ENCODE measurements at regions not wholly inside any gene's neighbourhood (a gene's known extent, or its start where the extent isn't known, plus 50 kb on each side); places are given as distances from the start of the nearest gene placed in this dataset.

DNA sequence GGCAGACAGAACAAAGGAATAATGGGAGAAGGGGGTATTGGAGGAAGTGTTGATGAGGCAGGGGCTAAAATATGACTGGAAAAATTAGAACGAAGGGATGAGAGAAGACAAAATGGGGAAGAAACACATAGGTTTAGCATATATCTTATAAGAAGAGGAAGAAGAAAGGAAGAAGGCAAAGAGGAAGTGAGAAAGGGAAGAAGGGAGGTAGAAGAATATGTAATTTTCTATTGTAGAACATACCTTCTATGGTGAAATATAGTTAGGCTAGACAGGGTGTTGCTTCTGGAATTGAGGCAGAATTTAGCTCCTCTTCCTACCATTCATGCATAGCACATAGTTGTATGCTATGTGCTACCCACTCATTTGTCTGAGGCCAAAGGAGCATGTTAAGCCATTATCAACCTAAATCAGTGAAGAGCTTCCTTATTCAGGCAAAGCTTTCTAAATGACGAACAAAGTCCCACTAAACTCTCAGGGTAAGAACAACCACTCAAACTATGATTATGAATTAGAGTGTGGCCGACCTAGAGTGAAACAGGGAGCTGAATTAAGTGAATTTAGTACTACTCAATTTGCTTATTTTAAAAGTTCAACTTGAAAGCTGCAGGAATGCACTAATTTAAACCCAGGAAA is 180.9 kb upstream of the GALNT5 start:
- FAIRE-seq: no peak

DNA sequence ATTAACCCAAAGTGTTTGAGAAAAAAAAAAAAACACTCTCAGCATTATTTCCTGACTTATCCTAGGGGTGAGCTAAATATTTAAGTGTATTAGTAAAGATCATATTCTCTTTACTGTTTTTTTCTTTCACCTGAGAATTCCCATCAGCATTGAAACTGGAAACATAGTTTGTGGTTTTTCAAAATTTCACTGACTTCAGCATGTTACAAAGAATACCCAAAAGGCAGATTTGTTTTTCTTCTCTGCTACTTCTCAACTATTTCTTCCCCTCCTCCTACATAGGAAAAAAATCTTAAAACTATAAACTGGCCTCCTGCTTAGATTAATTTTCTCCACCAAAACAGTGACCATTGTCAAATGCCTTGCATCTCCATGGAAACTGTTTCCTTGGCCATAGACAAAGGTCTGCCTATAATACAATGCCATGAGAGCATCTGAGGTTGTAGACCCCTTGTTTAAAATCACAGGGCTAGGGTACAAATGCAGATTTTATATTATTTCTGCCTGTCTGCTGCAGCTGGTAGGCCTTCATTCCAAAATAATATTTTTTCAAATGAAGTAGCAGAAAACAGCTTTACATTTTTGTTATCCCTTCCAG is 179.7 kb upstream of the GALNT5 start:
- FAIRE-seq: no peak

DNA sequence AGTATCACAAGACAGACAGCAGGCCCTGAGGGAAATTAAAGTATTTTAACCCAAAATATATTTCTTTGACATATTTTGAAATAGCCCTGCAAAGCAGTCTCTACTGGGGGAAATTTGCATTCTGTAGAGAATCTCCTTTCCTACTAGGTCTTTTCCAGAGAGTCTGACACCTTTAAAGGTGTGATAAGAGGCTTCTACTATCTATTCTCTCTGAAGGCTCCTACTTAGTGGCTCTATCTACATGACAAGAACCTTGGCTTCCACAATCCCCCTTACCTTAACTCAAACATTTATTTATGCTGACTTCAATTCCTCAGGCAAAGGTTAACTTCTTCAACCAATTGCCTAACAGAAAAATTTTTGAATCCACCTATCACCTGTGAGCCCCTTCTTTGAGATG is 174.6 kb upstream of the GALNT5 start:
- no peak for FAIRE-seq

DNA sequence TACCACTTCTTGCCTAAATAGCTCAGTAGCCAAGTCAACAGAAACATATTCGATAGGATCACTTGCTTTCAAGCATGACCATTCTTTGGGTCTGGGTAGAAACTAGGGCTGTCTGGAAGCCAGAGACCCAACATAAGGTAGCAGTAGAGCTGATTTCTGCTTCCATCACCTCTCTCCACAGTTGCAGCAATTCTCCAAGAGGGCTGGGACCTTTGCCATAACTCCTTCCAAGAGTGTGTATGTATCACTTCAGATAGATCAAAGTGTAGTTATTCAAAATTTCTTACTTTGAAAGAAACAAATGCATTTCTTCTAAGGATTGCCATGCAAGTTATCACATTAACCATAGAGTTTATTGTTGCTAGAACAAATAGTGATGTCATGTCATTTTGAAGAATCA is 172.0 kb upstream of the GALNT5 start:
- no peak for FAIRE-seq

DNA sequence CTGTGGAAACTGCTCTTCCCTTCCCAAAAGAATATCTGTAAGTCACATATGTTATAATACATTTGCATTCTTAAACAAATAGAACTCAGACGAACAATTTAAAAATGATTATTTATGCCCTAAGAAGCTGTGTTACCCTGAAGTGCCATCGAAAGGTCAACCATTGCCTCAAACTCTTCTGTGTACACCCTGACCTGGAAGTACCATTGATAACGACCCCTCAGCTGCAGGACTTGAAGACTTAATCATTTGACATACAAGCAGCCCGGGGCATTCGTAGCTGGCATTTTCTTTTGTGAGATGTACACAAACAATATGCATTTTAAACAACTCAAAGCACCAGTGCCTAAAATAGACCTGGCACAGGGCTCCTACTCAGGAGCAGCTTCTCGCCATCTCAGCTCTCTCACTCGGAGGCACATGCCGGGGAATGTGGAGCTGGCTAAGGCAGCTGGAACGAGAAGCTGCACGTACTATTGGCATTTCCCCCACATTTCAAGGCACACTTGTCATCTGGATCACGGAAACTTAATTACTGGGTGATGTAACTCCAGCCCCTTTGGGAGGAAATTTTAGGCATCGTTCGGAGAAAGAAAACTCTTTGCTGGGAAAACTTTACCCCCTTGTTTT is 170.0 kb upstream of the GALNT5 start:
- FAIRE-seq: no peak

DNA sequence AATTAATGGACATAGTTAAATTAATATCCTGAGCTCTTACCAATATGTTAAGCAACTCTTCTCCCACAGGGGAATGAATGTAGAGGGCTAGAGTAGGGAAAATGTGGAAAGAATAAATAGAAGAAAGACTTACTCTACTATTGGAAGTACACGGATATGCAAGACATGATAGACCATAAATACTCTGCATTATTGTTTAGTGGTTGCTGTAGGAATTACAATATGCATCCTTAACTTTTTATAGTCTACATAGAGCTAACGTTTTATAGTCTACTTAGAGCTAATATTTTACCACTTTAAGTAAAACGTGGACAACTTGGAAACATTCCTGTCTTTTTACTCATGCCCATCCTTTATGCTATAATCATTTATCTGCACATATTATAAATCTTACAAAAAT is 163.8 kb upstream of the GALNT5 start:
- FAIRE-seq: no peak

DNA sequence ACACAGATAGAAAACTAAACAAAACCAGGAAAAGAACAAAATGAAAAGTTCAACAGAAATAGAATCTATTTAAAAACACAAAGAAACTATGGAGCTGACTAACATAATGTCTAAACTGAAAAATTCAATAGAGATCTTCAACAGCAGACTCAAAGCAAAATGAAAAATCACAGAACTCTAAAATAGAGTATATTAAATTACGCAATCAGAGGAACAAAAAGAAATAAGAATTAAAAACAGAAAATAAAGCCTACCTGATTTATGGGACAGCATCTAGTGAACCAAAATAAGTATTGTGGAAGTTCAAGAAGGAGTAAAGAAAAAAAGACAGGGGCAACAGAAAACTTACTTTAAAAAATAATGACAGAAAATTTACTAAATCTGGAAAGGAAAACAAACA is 152.1 kb upstream of the GALNT5 start:
- FAIRE-seq: no peak

DNA sequence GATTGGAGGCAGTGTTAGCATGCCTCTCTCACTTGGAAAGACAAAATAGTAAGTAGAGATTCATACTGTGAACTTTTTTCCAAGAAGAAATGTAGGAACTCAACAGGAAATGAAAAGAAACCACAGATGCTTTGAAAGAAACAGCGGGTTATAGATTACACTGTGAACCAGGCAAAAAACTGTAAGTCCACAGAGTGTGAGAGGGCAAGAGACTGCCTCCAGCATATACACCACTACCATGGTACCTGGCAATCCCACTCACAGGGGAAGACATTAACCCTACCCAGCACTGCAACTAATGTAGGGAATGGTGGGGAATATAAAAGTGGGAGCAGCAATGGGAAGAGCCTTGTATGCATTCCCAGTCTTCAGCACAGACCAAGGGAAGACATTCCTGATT is 150.6 kb upstream of the GALNT5 start:
- no peak for FAIRE-seq

DNA sequence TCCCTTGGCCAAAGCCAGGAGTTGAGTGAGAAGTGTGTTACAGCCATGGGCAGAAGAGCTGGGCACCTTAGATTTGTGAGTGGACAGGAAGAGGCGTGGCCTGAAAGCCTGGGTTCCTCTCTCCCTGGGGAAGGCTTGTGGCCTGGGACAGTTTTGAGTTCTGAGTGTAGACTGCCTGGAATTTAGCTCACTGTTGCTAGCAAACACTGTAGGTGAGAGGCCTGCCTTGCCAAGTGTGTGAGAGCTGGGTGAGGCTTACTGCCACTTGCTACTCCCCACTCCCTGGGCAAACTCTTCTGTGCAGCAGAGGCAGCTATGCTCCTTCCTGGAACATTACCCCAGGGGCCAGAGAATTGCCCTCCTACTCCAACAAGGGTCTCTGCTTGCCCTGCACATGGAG is 150.0 kb upstream of the GALNT5 start:
- no peak for FAIRE-seq

DNA sequence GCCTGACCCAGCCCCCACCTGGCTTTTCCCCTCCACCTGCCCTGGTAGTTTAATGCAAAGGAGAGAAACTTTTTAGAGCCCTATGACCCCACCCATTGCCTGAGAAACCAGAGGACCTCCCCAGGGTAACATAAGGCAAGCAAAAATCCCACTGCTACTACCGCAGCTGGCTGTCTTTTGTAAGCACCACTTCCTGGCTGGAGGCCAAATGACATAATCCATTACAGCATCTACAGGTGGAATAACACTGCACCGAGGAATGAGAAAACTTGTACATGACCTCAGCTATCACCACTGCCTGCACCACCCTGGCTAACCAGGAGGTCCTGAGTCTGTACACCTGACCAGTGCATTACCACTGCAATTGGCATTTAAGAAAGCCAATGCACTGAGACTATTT is 149.6 kb upstream of the GALNT5 start:
- FAIRE-seq: no peak

DNA sequence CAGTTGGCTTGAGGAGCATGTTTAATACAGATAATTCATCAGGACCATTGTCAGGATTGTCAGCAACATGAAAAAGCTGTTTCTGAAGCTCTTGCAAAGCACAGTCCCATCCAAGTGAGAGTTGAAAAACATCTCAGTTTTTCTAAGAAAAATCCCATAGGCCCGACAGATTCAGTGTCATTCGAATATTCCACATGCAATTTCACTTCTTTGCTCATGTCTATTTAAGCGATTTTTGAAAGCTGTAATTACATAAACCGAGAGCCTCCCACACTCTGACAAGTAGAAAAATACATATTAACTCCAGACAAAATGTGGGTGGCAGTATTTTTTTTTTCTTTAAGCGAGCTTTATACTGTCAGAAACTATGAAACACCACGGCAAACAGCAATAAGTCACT is 134.7 kb upstream of the GALNT5 start:
- no peak for FAIRE-seq

DNA sequence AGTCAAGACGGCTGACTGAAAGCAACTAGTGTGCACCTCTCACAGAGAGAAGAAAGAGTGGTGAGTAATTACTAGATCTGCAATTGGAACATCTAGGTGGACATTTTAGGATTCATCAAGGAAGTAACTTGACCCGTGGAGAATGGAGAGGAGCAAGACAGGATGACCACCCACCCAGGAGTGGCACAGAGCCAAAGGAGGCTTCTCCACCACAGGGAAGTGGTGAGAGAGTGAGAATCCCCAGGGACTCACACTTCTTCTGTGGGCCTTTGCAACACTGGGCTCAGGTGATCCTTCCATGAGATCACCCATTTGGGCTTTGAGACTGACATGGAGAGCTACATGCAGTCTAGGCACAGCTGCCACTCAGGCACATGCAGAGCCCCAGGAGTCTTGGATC is 132.8 kb upstream of the GALNT5 start:
- FAIRE-seq: no peak

DNA sequence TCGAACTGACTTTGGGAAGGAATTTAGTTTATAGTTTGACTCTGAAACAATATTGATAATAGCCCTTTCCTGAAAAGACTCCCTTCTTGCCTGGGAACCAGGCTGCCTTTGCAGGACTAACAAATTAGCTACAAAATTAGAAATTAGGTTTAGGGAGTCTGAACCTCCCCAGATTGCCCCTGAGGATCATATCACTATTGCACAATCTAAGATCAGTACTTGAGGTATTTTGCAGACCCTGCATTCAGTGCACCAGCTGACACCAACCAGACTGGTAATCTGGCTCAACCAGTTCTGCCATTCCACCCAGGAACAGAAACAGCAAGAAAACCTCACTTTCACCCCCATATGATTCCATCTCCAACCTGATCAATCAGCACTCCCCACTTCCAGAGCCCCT is 131.8 kb upstream of the GALNT5 start:
- no peak for FAIRE-seq

DNA sequence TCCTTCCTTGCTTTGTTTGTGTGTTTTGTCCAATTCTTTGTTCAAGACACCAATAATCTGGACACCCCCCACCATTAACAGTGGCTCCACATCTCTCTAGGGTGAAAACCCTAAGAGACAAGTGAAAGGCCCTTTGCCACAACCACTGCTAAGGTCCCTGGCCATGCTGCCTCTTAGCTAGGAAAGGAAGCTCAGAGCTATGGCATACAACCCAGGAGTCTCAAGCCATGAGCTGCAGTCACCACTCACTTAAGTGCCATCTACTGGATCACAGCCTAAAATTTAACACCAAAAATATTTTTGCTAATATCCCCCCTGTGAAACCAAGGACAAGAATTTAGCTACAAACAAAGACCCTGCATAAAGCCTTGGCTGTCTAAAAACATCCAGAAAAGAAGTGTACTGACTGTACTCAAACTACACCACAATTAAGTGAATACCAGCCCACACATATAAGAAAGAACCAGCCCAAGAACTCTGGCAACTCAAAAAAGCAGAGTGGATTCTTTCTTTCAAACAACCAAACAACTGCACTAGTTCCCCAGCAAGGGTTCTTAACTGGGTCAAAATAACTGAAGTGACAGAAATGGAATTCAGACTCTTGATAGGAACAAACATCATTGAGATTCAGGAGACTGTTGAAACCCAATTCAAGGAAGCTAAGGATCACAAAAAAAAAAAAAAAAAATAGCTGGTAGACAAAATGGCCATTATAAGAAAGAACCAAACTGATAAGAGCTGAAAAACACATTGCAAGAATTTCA is 130.1 kb upstream of the GALNT5 start:
- FAIRE-seq: no peak

DNA sequence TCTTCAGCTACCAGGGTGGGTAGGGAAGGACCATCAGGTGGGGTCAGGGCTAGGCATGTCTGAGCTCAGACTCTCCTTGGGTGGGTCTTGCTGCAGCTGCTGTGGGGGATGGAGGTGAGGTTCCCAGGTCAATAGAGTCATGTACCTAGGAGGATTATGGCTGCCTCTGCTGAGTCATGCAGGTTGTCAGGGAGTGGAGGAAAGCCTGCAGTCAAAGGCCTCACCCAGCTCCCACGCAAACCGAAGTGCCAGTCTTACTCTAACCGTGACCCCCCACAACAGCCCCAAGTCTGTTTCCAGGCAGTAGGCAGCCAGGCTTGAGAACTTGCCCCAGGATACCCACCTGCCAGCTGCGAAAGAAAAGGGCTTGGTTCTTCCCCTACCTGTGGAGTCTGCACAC is 113.6 kb upstream of the GALNT5 start:
- no peak for FAIRE-seq

DNA sequence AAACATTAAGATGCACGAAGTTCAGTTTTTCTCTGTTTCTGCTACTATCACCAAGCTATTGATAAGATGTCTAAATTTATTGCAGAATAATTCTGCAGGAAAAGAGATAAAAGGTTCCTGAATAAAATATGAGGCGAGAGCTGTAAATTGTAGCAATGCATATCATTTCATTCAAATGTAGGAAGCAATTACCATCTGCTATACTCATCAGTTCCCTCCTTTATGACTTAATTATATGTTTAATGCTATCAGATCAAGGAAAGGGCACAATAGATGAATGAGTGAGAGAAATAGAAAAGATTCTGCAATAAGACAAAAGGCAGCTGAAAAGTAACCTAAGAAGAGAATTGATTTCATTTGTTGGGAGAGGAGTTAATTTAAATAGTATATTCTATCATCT is 108.2 kb upstream of the GALNT5 start:
- FAIRE-seq: no peak

DNA sequence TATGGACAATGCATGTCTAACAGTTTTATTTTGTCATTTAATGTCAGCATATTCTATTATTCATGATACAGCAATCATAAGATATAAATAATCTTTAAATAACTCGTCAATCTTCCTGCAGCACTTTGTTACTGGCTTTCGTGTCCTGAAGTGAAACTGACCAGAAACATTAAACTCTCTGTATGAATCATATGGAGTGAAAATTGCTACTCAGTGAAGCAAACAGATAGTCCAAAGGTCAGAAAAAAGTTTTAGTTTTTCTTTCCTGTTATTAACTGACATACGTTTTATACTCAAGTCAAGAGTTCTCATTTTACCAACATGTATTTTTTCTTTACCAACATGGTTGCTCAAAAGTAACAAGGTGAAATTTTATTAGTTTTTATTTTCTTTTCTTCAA is 106.8 kb upstream of the GALNT5 start:
- no peak for FAIRE-seq

DNA sequence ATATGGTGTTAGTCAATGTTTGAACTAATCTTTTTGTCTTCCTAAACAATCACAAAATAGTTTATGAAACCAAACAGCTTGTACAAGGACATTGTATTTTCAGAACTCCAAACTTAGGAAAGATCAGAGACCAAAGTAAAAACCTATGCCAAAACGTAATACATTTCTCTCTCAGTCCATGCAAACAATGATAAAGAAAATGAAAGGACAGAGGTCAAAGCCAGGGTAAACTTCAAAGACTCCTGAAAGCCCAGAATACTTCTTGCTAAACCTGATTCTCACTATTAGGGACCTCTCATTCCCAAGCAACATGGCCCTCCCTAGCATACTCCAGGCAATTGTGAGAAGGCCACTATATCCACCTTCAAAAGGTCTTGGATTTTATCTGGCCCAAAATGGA is 105.1 kb upstream of the GALNT5 start:
- no peak for FAIRE-seq

DNA sequence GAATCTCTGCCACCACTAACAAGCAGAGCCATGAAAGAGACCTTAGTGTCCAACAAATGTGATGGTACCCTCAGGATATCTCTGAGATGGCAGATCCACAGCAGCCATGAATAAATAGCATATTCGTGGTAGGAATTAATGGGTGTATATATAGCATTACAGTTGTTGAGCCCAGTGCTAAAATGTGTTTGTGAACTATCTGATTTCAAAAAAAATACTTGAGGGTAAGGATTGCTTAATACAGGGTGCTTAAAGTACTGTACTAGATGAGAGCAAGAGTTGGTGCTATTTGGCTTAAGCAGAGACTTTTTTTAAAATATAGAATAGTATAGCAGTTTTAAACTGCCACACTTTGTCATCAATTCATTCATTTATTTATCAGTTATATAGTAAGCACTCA is 101.5 kb upstream of the GALNT5 start:
- FAIRE-seq: no peak

DNA sequence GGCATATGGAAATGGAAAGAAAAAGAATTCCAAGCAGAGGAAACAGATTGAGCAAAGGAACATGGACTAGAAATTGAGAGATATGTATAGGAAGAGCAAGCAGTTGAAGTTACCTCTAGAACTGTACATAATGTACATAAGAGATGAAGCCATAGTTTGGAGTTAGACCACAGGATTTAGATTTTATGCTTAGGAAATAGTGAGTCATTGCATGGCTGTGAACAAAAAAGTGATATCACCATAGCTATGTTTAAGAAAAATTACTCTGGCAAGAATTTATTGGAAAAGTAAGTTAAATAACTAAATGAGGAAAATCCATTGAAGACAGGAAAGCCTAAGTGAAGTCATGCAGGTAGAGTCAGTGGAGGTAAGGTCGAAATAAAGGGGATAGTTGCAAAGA is 99.4 kb upstream of the GALNT5 start:
- no peak for FAIRE-seq

DNA sequence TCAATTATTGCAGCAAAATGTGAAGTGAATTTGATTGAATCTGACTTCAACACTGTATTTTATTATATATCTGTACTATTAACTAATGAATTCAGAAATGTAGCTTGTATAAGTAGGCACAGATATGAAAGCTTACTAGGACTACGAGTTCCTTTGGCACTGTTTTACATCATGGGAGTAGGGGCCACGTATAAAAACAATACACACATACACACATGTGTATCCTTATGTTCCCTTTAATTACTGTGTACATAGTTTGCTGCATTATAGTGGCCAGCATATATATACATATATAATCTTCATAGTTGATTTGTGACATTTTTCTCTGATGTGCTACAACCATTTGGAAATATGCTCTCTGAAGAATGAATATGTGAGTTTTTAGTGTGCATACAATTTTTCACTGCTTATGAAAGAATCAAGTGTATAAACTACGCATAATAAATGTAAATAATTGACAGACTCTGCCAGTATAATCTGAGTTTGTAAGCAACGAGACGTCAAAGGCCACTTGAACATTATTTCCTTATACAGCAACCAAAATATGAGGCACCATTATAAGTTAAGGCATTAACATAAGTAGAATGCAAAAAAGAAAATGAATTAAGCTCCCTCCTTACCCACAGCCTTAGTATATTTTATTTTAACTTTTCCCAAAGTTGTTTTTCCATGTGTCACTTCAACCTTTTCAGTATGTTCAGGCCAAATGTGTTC is 98.1 kb upstream of the GALNT5 start:
- FAIRE-seq: no peak

DNA sequence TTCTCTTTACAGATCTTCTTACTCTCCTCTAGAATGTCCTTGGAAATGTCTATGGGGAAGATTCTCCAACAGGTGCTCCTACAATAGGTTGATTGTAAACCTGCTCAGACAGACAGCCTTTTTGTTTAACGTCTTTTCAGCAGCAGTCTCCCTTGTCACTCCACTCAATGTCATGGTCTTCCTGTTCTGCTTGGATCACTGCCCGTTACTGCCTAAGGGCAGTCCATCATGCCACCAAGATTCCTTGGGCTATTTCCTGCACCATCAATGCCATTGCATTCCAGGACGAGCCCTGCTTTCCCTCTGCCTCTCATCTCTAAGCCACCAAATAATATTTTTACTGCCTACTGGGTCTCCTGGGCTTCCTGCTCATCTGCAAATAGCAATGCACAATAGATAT is 97.4 kb upstream of the GALNT5 start:
- no peak for FAIRE-seq

DNA sequence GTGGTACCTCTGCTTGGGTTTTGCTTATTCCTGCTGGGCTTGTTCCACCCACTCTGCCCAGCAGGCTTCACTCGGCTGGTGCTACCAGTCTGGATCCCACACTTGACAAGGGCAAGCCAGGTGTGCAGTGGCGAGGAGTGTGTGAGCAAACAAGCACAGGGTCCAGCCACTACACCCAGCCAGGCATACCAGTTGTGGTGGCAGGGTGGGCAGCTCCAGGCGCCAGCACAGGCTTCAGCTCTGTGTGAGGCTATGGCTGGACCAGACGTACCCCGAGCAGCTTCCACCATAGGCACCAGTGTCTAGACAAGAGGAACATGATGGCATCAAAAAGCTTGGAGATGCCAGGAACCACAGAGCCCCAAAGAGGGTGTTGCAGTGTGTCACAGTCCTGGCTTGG is 93.1 kb upstream of the GALNT5 start:
- FAIRE-seq: no peak

DNA sequence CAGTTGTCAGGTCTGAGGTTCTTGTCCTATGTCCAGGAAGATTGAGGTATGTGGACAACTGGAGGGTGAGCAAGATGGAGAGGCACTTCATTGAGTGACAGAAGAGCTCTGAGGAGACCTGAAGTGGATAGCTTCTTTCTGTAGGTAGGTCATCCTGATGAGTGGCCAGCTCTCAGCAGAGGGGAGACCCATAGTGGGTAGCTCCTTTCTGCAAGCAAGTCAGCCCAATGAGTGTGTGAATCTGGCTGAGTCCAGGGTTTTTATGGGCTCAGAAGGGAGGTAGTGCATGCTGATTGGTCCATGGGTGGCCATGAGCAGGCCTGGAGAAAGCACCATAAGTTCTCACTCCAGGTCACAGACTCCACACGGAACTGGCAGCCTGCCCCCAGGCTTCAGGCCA is 92.6 kb upstream of the GALNT5 start:
- no peak for FAIRE-seq

Measured in A204.1 (cell line).